ENCODE measurements at regions not wholly inside any gene's neighbourhood (a gene's known extent, or its start where the extent isn't known, plus 50 kb on each side); places are given as distances from the start of the nearest gene placed in this dataset.

- no peaks in the 10 kb centered on the region for H4K20me1 ChIP-seq (ENCODE audit: insufficient read depth)
- H3K36me3 ChIP-seq (ENCODE audit: insufficient read depth, low read length): no peaks in the 10 kb centered on the region
- no peaks in the 10 kb centered on the region for H3K9me3 ChIP-seq (ENCODE audit: low read length)
- H2AFZ ChIP-seq (ENCODE audit: low read depth, low read length): no peak overlapping the region
- H3K9ac ChIP-seq (ENCODE audit: low read length): no peak overlapping the region
- no peak overlapping the region for H3K4me2 ChIP-seq (ENCODE audit: low read length)
- H3K4me3 ChIP-seq (ENCODE audit: low read length): no peak overlapping the region
- H3K79me2 ChIP-seq (replicated peaks; ENCODE audit: insufficient read depth, low read length): no peaks in the 10 kb centered on the region
- TF ChIP-seq CTCF (IDR thresholded peaks at IDR 0.05; ENCODE audit: poor library complexity, severe bottlenecking) (no peak), REST (IDR thresholded peaks at IDR 0.05; ENCODE audit: borderline replicate concordance) (no peak), RAD21 (conservative IDR thresholded peaks at IDR 0.05) (no peak), TAF1 (IDR thresholded peaks at IDR 0.05; ENCODE audit: low read depth) (no peak), MXI1 (conservative IDR thresholded peaks at IDR 0.05; ENCODE audit: poor library complexity, severe bottlenecking) (no peak), SMC3 (conservative IDR thresholded peaks at IDR 0.05; ENCODE audit: poor library complexity) (no peak), POLR2AphosphoS5 (IDR thresholded peaks at IDR 0.05) (no peak), EP300 (conservative IDR thresholded peaks at IDR 0.05; ENCODE audit: poor library complexity, severe bottlenecking) (no peak), EZH2 (IDR thresholded peaks at IDR 0.05; ENCODE audit: borderline replicate concordance, insufficient read depth, low read length, poor library complexity, severe bottlenecking) (no peak)
- H3K27ac ChIP-seq (ENCODE audit: low read length): no peak overlapping the region
- no peaks in the 10 kb centered on the region for H3F3A ChIP-seq (ENCODE audit: insufficient read depth, low read length, poor library complexity, severe bottlenecking)
- no peaks in the 10 kb centered on the region for H3K27me3 ChIP-seq (ENCODE audit: insufficient read depth, low read depth, low read length)
- no peaks in the 10 kb centered on the region for H3K9me2 ChIP-seq (ENCODE audit: insufficient read depth, low read length)
Measured at GRCh38 chr5:2049876-2050275, 167.2 kb upstream of the IRX4 start.

- H3K4me3 ChIP-seq (ENCODE audit: low read length): no peak overlapping the region
- no peaks in the 10 kb centered on the region for H3K9me3 ChIP-seq (ENCODE audit: low read length)
- no peaks in the 10 kb centered on the region for H3K27me3 ChIP-seq (ENCODE audit: insufficient read depth, low read depth, low read length)
- H3K4me2 ChIP-seq (ENCODE audit: low read length): no peak overlapping the region
- TF ChIP-seq POLR2AphosphoS5 (IDR thresholded peaks at IDR 0.05) (no peak), CTCF (IDR thresholded peaks at IDR 0.05; ENCODE audit: poor library complexity, severe bottlenecking) (no peak), REST (IDR thresholded peaks at IDR 0.05; ENCODE audit: borderline replicate concordance) (no peak), EZH2 (IDR thresholded peaks at IDR 0.05; ENCODE audit: borderline replicate concordance, insufficient read depth, low read length, poor library complexity, severe bottlenecking) (no peak), MXI1 (conservative IDR thresholded peaks at IDR 0.05; ENCODE audit: poor library complexity, severe bottlenecking) (no peak), SMC3 (conservative IDR thresholded peaks at IDR 0.05; ENCODE audit: poor library complexity) (no peak)
- H3K36me3 ChIP-seq (ENCODE audit: insufficient read depth, low read length): no peaks in the 10 kb centered on the region
- H3K79me2 ChIP-seq (replicated peaks; ENCODE audit: insufficient read depth, low read length): no peaks in the 10 kb centered on the region
- H3F3A ChIP-seq (ENCODE audit: insufficient read depth, low read length, poor library complexity, severe bottlenecking): no peaks in the 10 kb centered on the region
- no peak overlapping the region for H2AFZ ChIP-seq (ENCODE audit: low read depth, low read length)
- H4K20me1 ChIP-seq (ENCODE audit: insufficient read depth): no peaks in the 10 kb centered on the region
- H3K9me2 ChIP-seq (ENCODE audit: insufficient read depth, low read length): no peaks in the 10 kb centered on the region
- no peak overlapping the region for H3K27ac ChIP-seq (ENCODE audit: low read length)
- no peak overlapping the region for H3K9ac ChIP-seq (ENCODE audit: low read length)
Measured at GRCh38 chr5:2048664-2049063, 165.9 kb upstream of the IRX4 start.

Data from neural cell (in vitro differentiated cells).